ENCODE measurements at regions not wholly inside any gene's neighbourhood (a gene's known extent, or its start where the extent isn't known, plus 50 kb on each side); places are given as distances from the start of the nearest gene placed in this dataset.
"Not testable (repeated sequence)": the region's sequence is repeated elsewhere in the genome, so short reads cannot be mapped to it uniquely, and the experiment has no call there.

DNA sequence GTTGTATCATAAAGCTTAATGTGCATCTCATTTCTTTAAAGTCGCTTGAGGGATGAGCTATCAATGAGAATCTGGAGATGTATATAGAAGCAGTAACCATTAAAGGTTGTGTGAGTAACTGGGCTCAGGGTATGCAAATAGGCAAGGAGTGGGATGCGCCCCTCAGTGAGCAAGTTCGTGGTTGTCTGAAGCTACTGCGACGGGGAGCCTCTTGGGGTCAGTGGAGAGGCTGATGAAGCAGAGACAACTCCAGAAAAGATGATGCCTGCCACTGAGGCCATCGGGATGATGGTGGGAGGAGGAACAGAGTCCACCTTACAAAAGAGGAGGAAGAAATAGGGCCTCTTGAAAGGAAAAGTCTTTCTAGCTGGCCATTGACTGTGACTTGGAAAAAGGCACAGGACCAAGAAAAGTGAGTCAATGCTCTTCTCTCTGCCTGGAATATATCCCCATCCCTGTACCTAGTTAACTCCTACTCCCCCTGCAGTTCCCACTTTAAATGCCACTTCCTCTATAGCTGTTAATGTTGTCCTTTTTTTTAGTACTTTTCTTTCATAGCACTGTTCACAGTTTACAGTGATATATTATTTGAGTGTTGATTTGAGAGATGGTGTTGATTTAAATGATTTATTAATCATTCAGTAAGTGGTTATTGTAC lies 51.4 kb upstream of the LSM6 start:
- H3K36me3 ChIP-seq = no peaks in the 10 kb centered on the region
- DNase-seq = no peak
- H3K4me1 ChIP-seq = no peaks in the 10 kb centered on the region
- H3K27me3 ChIP-seq = no peaks in the 10 kb centered on the region
- H3K27ac ChIP-seq = no peak overlapping the region
- no peak overlapping the region for H3K4me3 ChIP-seq
- H3K9me3 ChIP-seq (replicated peaks) = no peaks in the 10 kb centered on the region

DNA sequence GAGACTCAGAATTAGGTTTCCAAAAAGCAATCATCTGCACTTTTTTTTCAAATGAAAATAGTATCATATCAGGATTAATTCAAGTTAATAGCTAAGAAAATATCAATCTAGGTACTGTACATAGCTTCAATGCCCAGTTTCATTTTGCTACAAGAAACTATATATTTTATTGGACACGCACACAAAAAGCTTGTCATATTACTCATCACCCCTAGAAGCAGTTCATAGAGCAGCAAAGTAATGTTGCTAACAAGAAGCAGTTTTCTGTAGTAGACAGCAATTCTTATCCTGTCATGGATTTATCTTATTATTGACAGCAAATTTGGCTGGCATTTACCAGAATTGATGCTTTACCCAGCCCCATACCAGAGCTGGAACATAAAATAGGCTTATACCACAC lies 52.3 kb upstream of the LSM6 start:
- Histone ChIP-seq H3K4me3 (no peak overlapping the region), H3K36me3 (no peaks in the 10 kb centered on the region), H3K4me1 (no peaks in the 10 kb centered on the region), H3K27ac (no peak overlapping the region), H3K27me3 (no peaks in the 10 kb centered on the region), H3K9me3 (replicated peaks) (no peaks in the 10 kb centered on the region)
- DNase-seq = no peak

DNA sequence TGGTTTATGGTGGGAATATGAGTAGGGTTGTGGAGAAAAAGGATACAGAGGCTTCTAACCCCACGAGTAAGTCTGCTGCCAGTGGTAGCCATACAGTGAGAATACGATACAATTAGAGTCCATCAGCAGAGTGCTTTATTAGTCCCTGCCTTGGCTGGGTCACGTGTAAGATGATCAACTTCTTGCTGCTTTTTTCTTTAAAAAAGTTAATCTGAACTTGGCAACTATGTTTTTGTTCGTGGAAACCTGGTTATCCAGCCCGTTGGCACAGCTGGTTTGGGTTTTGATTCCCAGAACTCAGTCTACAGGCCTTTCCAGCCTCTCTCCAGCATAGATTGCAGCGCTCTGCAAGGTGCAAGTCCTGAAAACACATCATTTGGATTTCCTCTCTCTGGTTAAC lies 53.1 kb upstream of the LSM6 start:
- Histone ChIP-seq H3K4me1 (no peaks in the 10 kb centered on the region), H3K9me3 (replicated peaks) (no peaks in the 10 kb centered on the region), H3K27me3 (no peaks in the 10 kb centered on the region), H3K4me3 (no peak overlapping the region), H3K27ac (no peak overlapping the region), H3K36me3 (no peaks in the 10 kb centered on the region)
- DNase-seq = no peak

DNA sequence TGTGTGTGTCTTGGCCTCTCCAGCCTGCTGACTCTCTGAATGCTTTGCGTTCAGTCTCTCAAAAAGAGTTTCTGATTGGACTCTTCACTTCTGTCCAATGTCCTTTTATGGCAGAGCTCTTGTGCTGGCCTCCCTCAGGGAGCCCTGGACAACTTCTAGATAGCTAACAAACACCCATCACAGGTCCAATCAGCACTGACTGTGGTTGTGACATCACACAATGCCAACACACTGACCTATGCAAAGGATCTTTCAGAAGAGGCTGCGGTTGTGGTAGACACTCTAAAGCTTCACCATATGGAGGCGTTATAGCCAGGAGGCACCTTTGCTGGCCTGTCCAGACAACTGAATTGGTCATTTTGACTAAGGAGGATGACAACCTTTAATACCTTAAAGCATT lies 53.8 kb upstream of the LSM6 start:
- no peaks in the 10 kb centered on the region for H3K4me1 ChIP-seq
- DNase-seq = no peak
- H3K36me3 ChIP-seq = no peaks in the 10 kb centered on the region
- H3K4me3 ChIP-seq = no peak overlapping the region
- H3K27me3 ChIP-seq = no peaks in the 10 kb centered on the region
- no peaks in the 10 kb centered on the region for H3K9me3 ChIP-seq (replicated peaks)
- no peak overlapping the region for H3K27ac ChIP-seq

DNA sequence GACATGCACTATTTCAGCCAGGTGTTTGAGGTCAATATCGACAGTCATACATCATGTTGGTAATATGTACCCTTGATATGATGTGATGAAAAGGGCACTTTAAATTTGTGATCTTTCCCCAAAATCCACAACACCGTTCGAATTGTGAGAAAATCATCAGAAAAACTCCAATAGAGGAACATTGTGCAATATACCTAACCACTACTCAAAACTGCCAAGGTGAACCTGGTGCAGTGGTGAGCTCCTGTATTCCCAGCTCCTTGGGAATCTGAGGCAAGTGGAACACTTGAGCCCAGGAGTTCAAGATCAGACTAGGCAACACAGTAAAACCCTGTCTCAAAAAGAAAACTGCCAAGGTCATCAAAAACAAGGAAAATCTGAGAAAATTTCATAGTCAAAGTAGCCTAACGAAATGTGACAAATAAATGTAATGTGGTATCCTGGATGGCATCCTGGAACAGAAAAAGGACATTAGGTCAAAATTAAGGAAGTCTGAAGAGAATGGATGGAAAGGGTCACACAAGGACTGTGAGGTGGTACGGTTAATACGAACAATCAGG lies 55.6 kb upstream of the LSM6 start:
- Histone ChIP-seq H3K4me1 (no peaks in the 10 kb centered on the region), H3K27ac (no peak overlapping the region), H3K9me3 (replicated peaks) (no peaks in the 10 kb centered on the region), H3K4me3 (no peak overlapping the region), H3K36me3 (no peaks in the 10 kb centered on the region), H3K27me3 (no peaks in the 10 kb centered on the region)
- DNase-seq = no peak

DNA sequence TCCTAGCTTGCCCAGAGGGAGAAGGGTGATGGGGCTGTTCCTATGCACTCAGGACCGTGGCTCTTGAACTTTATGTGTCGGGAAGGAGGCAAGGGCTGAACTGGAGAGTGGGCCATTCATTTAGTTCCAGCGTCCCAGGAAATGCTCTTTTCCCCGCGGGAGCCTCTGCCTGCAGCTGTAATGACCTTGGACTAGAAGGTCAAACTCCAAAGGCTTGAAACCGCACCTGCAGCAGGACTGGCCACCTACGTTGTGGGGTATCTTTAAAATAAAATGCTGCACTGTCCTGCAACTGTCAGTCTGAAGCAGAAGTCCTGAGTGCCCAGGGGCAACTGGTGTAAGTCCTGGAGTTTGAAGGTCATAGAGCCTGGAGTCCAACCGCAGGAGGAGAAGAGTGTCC lies 61.5 kb upstream of the LSM6 start:
- Histone ChIP-seq H3K27ac (no peak overlapping the region), H3K36me3 (no peaks in the 10 kb centered on the region), H3K4me1 (no peaks in the 10 kb centered on the region), H3K27me3 (no peaks in the 10 kb centered on the region), H3K4me3 (no peak overlapping the region), H3K9me3 (replicated peaks) (no peaks in the 10 kb centered on the region)
- no peak for DNase-seq

DNA sequence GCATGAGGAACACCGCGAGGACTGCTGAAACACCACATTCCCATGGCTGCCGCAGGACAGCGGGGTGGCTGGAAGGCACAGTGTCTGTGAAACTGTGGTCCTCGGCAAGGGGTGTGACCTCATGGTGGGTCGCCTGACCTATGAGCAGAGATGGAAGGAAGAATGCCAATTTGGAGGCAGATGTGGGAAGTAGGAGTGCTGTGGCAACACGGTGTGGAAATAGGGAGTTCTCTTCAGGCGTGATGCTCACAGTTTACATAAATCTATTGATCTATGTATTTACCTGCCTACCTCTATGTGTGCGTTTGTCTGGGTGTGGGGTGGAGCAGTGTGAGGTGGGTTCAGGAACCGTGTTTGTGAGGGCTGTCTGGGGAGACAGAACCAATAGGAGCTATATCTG lies 62.3 kb upstream of the LSM6 start:
- Histone ChIP-seq H3K4me1 (no peaks in the 10 kb centered on the region), H3K27me3 (no peaks in the 10 kb centered on the region), H3K27ac (no peak overlapping the region), H3K36me3 (no peaks in the 10 kb centered on the region), H3K4me3 (no peak overlapping the region), H3K9me3 (replicated peaks) (no peaks in the 10 kb centered on the region)
- no peak for DNase-seq

DNA sequence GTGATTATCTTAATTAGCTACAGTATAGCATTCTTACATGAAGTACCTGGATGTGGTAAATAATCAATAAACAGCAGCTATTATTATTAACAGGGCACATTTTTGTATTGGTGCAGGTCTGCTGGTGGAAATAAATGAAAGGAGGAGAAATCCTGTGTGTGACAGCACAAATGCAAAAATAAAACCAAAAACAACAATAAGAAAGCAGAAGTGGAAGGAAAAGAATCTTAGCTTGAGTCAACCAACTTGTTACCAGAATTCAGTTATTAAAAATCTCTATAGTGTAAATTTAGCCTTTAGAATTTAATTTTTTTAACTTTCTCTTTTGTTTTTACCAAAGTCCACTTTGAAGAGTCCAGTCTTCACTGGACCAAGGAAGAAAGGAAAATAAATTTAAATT lies 63.1 kb upstream of the LSM6 start:
- no peak for DNase-seq
- Histone ChIP-seq H3K27me3 (no peaks in the 10 kb centered on the region), H3K36me3 (no peaks in the 10 kb centered on the region), H3K4me1 (no peaks in the 10 kb centered on the region), H3K9me3 (replicated peaks) (no peaks in the 10 kb centered on the region), H3K4me3 (no peak overlapping the region), H3K27ac (no peak overlapping the region)

DNA sequence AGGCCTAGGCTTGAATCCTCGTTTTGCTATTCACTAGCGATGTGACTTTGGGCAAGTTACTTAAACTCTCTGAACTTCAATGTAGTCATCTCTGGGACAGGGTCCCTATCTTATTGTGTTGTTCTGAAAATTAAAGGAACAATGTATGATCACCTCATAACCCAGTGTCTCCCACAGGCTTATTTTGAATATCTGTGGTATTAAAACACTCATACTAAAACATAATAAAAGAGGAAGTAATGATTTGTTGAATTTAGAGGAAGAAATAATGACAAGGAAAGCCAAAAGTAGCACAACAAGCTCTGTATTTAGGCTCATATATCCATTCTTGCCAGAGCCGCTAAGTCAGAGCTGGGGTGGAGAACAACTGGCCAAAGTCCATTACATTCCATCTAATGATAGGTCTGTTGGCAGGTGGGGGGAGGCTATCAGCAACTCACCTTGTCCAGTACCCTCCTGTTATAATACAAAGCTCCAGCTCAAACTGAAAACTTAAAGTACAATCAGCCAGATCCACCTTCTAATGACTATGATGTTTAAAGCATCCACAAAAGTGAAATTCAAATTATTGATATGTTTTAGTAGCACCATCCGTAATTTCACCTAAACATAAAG lies 64.5 kb upstream of the LSM6 start:
- Histone ChIP-seq H3K4me1 (no peaks in the 10 kb centered on the region), H3K27me3 (no peaks in the 10 kb centered on the region), H3K9me3 (replicated peaks) (no peaks in the 10 kb centered on the region), H3K4me3 (no peak overlapping the region), H3K36me3 (no peaks in the 10 kb centered on the region), H3K27ac (no peak overlapping the region)
- DNase-seq = no peak

DNA sequence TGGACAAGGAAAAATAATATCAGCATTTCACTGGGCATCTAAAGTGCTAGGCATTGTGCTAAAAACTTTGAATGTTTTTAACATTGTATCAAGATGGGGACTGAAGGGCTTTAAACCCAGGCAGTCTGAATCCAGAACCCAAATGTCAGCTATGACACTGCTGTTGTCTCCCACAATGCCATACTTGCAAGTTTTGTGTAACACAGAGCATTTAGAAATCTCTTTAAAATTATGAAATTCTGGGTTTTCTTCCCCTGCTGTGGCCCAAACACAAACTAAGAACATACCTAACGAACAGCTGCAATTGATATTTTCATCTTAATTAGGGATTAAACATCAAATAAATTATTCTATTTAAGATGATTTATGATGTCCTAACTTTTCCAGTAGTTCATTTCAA lies 66.8 kb upstream of the LSM6 start:
- Histone ChIP-seq H3K36me3 (no peaks in the 10 kb centered on the region), H3K4me3 (no peak overlapping the region), H3K27ac (no peak overlapping the region), H3K4me1 (no peaks in the 10 kb centered on the region; the same call in 1 of the 2 replicates), H3K9me3 (replicated peaks) (no peaks in the 10 kb centered on the region), H3K27me3 (no peaks in the 10 kb centered on the region)
- DNase-seq = no peak

DNA sequence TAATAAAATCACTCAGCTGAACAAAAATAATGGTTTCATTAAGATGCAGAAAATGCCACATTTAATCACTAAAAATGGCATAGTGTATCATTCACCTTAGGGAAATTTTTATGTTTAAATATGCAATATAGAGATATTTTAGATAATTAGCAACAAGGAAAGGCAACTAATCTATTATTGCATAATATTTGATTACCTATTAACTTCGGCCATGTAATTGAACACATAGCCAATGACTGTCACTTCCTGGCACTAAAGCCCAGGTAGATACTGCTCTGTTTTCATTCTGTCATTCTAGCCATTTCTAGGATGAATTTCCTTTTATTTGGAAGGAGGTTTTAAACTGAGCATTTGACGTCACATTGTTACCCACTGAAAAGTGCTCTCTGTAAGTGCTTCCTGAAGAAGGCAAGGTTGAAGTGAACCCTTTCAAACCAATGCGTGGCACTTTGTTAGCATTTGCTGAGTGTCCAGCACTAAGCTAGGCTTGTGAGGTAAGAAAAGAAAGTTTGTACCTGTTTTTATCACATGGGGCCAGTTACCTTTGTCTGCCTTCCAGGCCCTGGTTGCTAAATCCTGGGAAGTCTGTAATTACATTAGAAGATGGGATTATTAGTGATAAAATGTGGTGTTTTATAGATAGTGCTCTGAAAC lies 67.8 kb upstream of the LSM6 start:
- Histone ChIP-seq H3K27me3 (no peaks in the 10 kb centered on the region), H3K4me3 (no peak overlapping the region), H3K9me3 (replicated peaks) (no peaks in the 10 kb centered on the region), H3K4me1 (no peaks in the 10 kb centered on the region; the same call in 1 of the 2 replicates), H3K27ac (no peak overlapping the region), H3K36me3 (no peaks in the 10 kb centered on the region)
- no peak for DNase-seq

DNA sequence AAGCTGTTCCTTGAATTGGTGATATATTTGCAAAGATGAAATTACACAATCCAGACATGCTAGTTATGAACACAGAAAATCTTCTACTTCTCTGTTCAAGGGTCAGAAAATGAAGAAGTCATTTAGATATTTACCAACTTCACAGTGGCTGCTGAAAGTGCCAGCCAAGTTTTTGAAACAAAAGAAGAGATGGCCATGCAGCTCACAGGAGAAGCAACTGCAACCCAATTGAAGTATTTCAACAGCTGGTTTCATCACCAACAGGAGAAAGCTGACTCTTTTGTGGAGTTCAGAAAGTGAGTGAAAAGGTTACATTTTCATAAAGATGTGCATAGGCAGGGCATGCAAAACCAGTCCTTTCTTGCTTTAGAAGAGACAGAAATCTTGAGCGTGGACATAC lies 70.1 kb upstream of the LSM6 start:
- H3K36me3 ChIP-seq = no peaks in the 10 kb centered on the region
- H3K9me3 ChIP-seq (replicated peaks) = no peaks in the 10 kb centered on the region
- H3K4me3 ChIP-seq = no peak overlapping the region
- no peaks in the 10 kb centered on the region; the same call in 1 of the 2 replicates for H3K4me1 ChIP-seq
- H3K27me3 ChIP-seq = no peaks in the 10 kb centered on the region
- H3K27ac ChIP-seq = no peak overlapping the region
- peak in 1 of 2 experiments; percentile 19 for DNase-seq

DNA sequence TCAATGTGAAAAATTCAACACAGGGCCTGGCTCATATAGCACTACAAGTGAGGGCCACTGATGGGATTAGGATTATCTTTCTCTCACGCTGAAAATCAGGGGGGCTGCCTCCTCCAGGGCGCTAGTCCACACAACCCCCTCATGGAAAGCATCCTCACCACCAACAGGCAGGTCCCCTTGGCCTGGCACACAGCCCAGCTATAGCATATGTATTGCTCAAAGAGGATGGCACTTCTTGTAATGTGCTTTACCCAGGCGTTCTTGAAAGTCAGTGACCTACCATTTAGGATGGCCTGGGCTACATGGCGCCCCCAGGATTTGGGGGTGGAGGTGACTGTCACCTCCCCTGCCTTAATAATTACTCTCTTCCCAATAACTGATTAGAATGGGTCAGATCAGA lies 71.0 kb upstream of the LSM6 start:
- no peaks in the 10 kb centered on the region; the same call in 1 of the 2 replicates for H3K4me1 ChIP-seq
- no peaks in the 10 kb centered on the region for H3K36me3 ChIP-seq
- H3K27ac ChIP-seq = no peak overlapping the region
- H3K9me3 ChIP-seq (replicated peaks) = no peaks in the 10 kb centered on the region
- H3K27me3 ChIP-seq = no peaks in the 10 kb centered on the region
- DNase-seq = no peak
- no peak overlapping the region for H3K4me3 ChIP-seq

DNA sequence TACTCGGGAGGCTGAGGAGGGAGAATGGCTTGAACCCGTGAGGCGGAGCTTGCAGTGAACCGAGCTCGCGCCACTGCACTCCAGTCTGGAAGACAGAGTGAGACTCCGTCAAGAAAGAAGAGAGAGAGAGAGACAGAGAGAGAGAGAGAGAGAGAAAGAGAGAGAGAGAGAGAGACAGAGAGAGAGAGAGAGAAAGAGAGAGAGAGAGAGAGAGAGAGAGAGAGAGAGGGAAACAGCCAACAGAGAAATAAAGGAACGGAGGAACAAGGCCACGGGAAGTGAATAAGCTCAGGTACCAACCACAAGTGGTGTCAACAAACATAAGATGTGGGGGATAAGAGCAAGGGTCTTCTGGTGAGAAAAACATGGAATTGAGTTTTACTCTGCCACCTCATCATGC lies 71.5 kb upstream of the LSM6 start:
- DNase-seq; H3K4me3 ChIP-seq; H3K27ac ChIP-seq; H3K9me3 ChIP-seq (replicated peaks); H3K36me3 ChIP-seq; H3K4me1 ChIP-seq; H3K27me3 ChIP-seq: not testable (repeated sequence)

DNA sequence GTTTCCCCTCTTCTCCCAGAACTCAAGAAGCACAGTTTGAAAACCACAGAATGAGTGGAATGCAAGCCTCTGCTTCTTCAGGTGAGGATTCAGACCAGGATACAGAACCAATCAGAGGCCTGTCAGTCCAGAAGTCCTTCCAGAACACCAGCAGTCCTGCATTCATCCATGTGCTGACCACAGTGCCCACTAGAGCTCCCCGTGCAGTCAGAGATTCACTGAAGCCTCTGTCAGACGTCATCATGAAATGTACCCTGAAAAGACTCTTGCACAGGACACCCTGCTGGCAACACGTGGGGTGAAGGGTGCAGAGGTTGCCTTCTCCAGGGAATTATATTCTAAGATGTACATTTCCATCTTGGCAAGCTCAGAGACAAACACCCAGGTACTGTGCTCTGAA lies 75.9 kb upstream of the LSM6 start:
- Histone ChIP-seq H3K27ac (no peak overlapping the region), H3K36me3 (no peaks in the 10 kb centered on the region)

More for the DNA sequence above, 75.9 kb upstream of the LSM6 start:
- Histone ChIP-seq H3K4me3 (no peak overlapping the region), H3K4me1 (no peaks in the 10 kb centered on the region), H3K9me3 (replicated peaks) (no peaks in the 10 kb centered on the region), H3K27me3 (no peaks in the 10 kb centered on the region)
- DNase-seq = no peak
